Endothelial cell of umbilical vein (primary cell): ENCODE measurements at regions not wholly inside any gene's neighbourhood (a gene's known extent, or its start where the extent isn't known, plus 50 kb on each side); places are given as distances from the start of the nearest gene placed in this dataset.

Experiments
- EZH2 ChIP-seq: IDR thresholded peaks from 2 replicates; pipeline ENCODE4 v1.6.1; 2012; ENCODE audit warnings: borderline replicate concordance, low read depth, mild to moderate bottlenecking, moderate library complexity, low read length, inconsistent platforms; ENCODE audit not compliant: severe bottlenecking
- JUN ChIP-seq: IDR thresholded peaks from 2 replicates; pipeline ENCODE4 v1.6.1; 2011; ENCODE audit warnings: borderline replicate concordance, low read depth; ENCODE audit not compliant: insufficient read length, insufficient read depth
- MAX ChIP-seq: IDR thresholded peaks from 2 replicates; pipeline ENCODE4 v1.6.1; 2011; ENCODE audit not compliant: insufficient read depth, insufficient read length
- MYC ChIP-seq: IDR thresholded peaks from one replicate; pipeline ENCODE4 v1.6.1; 2011; ENCODE audit warnings: mild to moderate bottlenecking, low read depth, low read length
- POLR2AphosphoS5 ChIP-seq: IDR thresholded peaks from 2 replicates; pipeline ENCODE4 v1.6.1; 2012; ENCODE audit warnings: low read depth, mild to moderate bottlenecking, control low read depth, low read length, moderate library complexity; ENCODE audit not compliant: insufficient read depth
- TF ChIP-seq, protein P1 (sequence below), 2 donors: IDR thresholded peaks; 1 replicate in 1 of 2; 2 replicates in 1 of 2; pipeline ENCODE4 v1.5.1; 2011; ENCODE audit warnings: low read length in 2 of 2, mild to moderate bottlenecking in 2 of 2, moderate library complexity in 2 of 2, control low read depth in 1 of 2, inconsistent platforms in 1 of 2, low read depth in 1 of 2; ENCODE audit not compliant: insufficient read depth in 1 of 2; ENCODE audit errors: extremely low read depth in 1 of 2

- TF ChIP-seq JUN (no peak), MYC (no peak), EZH2 (no peak), POLR2AphosphoS5 (no peak), MAX (no peak)
- TF ChIP-seq, protein P1, sequence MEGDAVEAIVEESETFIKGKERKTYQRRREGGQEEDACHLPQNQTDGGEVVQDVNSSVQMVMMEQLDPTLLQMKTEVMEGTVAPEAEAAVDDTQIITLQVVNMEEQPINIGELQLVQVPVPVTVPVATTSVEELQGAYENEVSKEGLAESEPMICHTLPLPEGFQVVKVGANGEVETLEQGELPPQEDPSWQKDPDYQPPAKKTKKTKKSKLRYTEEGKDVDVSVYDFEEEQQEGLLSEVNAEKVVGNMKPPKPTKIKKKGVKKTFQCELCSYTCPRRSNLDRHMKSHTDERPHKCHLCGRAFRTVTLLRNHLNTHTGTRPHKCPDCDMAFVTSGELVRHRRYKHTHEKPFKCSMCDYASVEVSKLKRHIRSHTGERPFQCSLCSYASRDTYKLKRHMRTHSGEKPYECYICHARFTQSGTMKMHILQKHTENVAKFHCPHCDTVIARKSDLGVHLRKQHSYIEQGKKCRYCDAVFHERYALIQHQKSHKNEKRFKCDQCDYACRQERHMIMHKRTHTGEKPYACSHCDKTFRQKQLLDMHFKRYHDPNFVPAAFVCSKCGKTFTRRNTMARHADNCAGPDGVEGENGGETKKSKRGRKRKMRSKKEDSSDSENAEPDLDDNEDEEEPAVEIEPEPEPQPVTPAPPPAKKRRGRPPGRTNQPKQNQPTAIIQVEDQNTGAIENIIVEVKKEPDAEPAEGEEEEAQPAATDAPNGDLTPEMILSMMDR (IDR thresholded peaks at IDR 0.05; ENCODE audit: extremely low read depth in 1 of 2, insufficient read depth in 1 of 2, low read depth in 1 of 2, low read length in 2 of 2) = no peak
Measured at GRCh38 chr13:50616101-50616500, 227.4 kb downstream of the DLEU7 start.
